ENCODE measurements at regions not wholly inside any gene's neighbourhood (a gene's known extent, or its start where the extent isn't known, plus 50 kb on each side); places are given as distances from the start of the nearest gene placed in this dataset.

GRCh38 chr13:44028734-44029133, 149.0 kb downstream of the LACC1 start:
- TF ChIP-seq CTCF (IDR thresholded peaks at IDR 0.05) (no peak), POLR2A (IDR thresholded peaks at IDR 0.05) (no peak), EP300 (IDR thresholded peaks at IDR 0.05) (no peak)

All from tibial nerve (tissue), 4 donors.